GM06990 (cell line): ENCODE measurements at regions not wholly inside any gene's neighbourhood (a gene's known extent, or its start where the extent isn't known, plus 50 kb on each side); places are given as distances from the start of the nearest gene placed in this dataset.

Experiments used
- DNase-seq: peaks from one replicate; pipeline ENCODE4 v3.0.0-alpha.2; 2011; ENCODE audit not compliant: insufficient read length; ENCODE audit errors: extremely low read depth
- H3K27me3 ChIP-seq: replicated peaks from 2 replicates; pipeline ENCODE4 v1.6.0; 2011; ENCODE audit warnings: low read length; ENCODE audit not compliant: control insufficient read depth, insufficient read depth
- H3K36me3 ChIP-seq: 2 replicates; pipeline ENCODE4 v1.5.1; 2011; ENCODE audit warnings: low read length; ENCODE audit not compliant: control insufficient read depth, insufficient read depth
- H3K4me3 ChIP-seq: replicated peaks from 2 replicates; pipeline ENCODE4 v1.5.1; 2011; ENCODE audit warnings: low read depth, mild to moderate bottlenecking, control low read depth, low read length
- CTCF ChIP-seq: IDR thresholded peaks from 2 replicates; pipeline ENCODE4 v1.5.1; 2011; ENCODE audit warnings: low read length, control low read depth, mild to moderate bottlenecking, inconsistent platforms; ENCODE audit not compliant: insufficient read depth, poor library complexity, severe bottlenecking

GRCh38 chr21:25366116-25366515 lies 241.2 kb downstream of the MRPL39 start:
- no peak for DNase-seq
- no peak overlapping the region for H3K4me3 ChIP-seq
- TF ChIP-seq CTCF: no peak
- no peaks in the 10 kb centered on the region for H3K27me3 ChIP-seq
- no peaks in the 10 kb centered on the region; the same call in 1 of the 2 replicates for H3K36me3 ChIP-seq

- no peak for TF ChIP-seq CTCF
- H3K27me3 ChIP-seq: no peaks in the 10 kb centered on the region
- no peak overlapping the region for H3K4me3 ChIP-seq
- DNase-seq: no peak
- no peaks in the 10 kb centered on the region; the same call in 1 of the 2 replicates for H3K36me3 ChIP-seq
These were observed 244.7 kb downstream of the MRPL39 start for GRCh38 chr21:25362375-25363267.

- no peaks in the 10 kb centered on the region for H3K27me3 ChIP-seq
- no peak for DNase-seq
- TF ChIP-seq CTCF: no peak
- H3K4me3 ChIP-seq: no peak overlapping the region
- no peaks in the 10 kb centered on the region; the same call in 1 of the 2 replicates for H3K36me3 ChIP-seq
These were observed 245.5 kb downstream of the MRPL39 start for GRCh38 chr21:25361765-25362164.

- TF ChIP-seq CTCF: no peak
- DNase-seq: no peak
These were observed 246.2 kb downstream of the MRPL39 start for GRCh38 chr21:25361097-25361496.

GRCh38 chr21:25360593-25360992 lies 246.7 kb downstream of the MRPL39 start:
- H3K27me3 ChIP-seq: no peaks in the 10 kb centered on the region
- H3K4me3 ChIP-seq: no peak overlapping the region
- no peak for DNase-seq
- no peaks in the 10 kb centered on the region; the same call in 1 of the 2 replicates for H3K36me3 ChIP-seq
- TF ChIP-seq CTCF: peak; percentile 36

More at GRCh38 chr21:25361097-25361496, 246.2 kb downstream of the MRPL39 start:
- Histone ChIP-seq H3K4me3 (no peak overlapping the region), H3K36me3 (no peaks in the 10 kb centered on the region; the same call in 1 of the 2 replicates), H3K27me3 (no peaks in the 10 kb centered on the region)
